ENCODE measurements at regions not wholly inside any gene's neighbourhood (a gene's known extent, or its start where the extent isn't known, plus 50 kb on each side); places are given as distances from the start of the nearest gene placed in this dataset.
A peak's percentile ranks its signal among the peaks of the same experiment; 100 is the strongest.

- Histone ChIP-seq H3K27me3 (no peaks in the 10 kb centered on the region), H3K9me3 (no peaks in the 10 kb centered on the region), H3K27ac (no peak overlapping the region), H3K36me3 (no peaks in the 10 kb centered on the region), H3K4me1 (no peaks in the 10 kb centered on the region), H3K4me3 (no peak overlapping the region)
- ATAC-seq (no peak), FAIRE-seq (no peak), DNase-seq (no peak)
- intact Hi-C loops (cut with DNase I), result loop anchor here in 1 of 3 donors (10.0 kb wide), 1 partner anchor 420 kb away; no protein-coding TSS in a partner anchor
- WGBS, 2 donors, result 72 to 76% methylated on average over 11 of the region's 11 CpGs
- TF ChIP-seq CTCF (IDR thresholded peaks at IDR 0.05), result no peak
Measured at GRCh38 chr2:237154884-237155851, 69.5 kb downstream of the COPS8 start.

DNA sequence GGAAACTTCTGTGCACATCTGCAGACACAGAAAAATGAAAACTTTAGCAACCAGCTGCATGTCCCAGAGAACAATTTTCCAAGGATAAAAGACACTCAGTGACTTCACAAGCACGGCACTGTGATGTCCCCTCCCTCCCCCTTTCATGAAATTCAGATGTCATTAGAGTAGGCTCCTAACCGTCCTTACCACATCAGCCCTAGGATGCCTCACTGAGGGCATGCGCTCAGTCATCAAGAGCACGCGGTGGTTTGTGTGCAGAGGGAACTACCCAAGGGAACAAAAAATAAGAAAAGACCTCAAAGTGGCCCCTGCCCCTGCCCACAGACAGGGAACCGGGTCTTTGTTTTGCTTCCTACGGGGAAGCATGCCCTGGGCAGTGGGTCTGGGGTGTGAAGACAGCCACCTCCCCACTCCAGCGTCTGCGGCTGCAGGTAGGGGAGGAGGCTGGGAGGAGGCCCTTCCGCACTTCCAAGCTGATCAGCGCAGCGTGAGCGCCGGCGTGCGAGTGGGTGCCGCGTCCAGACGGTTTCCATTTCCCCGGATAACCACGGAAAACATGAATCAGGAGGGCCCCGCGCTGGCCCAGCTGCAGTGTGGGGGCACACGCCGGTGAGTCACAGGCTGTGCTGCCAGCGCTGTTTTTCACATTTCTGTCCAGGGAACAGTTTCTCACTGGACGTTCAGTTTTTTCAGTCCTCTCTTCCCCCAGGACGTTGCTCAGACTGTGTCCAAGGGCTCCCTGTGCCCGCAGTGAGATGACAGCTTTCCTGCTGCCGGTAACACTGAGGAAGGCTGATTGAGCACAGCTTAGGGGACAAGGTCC is 70.6 kb downstream of the COPS8 start:
- H3K4me1 ChIP-seq, result no peaks in the 10 kb centered on the region
- H3K9me3 ChIP-seq, result no peaks in the 10 kb centered on the region
- FAIRE-seq, result no peak
- H3K4me3 ChIP-seq, result no peak overlapping the region
- H3K27me3 ChIP-seq, result no peaks in the 10 kb centered on the region
- no peaks in the 10 kb centered on the region for H3K36me3 ChIP-seq
- ATAC-seq, result peak in 3 of 4 donors; percentile 21 to 55 (median 52)
- H3K27ac ChIP-seq, result no peak overlapping the region
- TF ChIP-seq CTCF (IDR thresholded peaks at IDR 0.05), result no peak
- DNase-seq, result no peak
- intact Hi-C loops (cut with DNase I), result loop anchor here in 1 of 3 donors (10.0 kb wide), 1 partner anchor 419 kb away; no protein-coding TSS in a partner anchor
- WGBS, 2 donors, result 49 to 63% methylated on average over 30 of the region's 30 CpGs

GRCh38 chr2:237156857-237157779 is 71.4 kb downstream of the COPS8 start:
- Histone ChIP-seq H3K9me3 (no peaks in the 10 kb centered on the region), H3K27ac (no peak overlapping the region), H3K36me3 (no peaks in the 10 kb centered on the region), H3K4me3 (no peak overlapping the region), H3K4me1 (no peaks in the 10 kb centered on the region), H3K27me3 (no peaks in the 10 kb centered on the region)
- 76 to 77% methylated on average over 34 of the region's 34 CpGs for whole genome bisulfite sequencing, 2 donors
- intact Hi-C loops (cut with DNase I), result loop anchor here in 1 of 3 donors (10.0 kb wide), 1 partner anchor 418 kb away; no protein-coding TSS in a partner anchor
- no peak for ATAC-seq
- no peak for FAIRE-seq
- DNase-seq, result no peak
- no peak for TF ChIP-seq CTCF (IDR thresholded peaks at IDR 0.05)

DNA sequence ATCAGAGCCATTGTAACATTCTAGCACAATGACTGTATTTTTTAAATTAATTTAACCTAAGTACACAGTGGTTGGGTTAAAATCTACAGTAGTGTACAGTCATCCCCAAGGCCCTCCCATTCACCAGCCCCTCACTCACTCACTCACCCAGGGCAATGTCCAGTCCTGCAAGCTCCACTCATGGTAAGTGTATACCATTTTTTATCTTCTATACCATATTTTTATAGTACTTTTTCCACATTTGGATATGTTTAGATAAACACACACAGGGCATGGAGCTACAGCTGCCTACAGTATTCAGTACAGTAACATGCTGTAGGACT is 72.1 kb downstream of the COPS8 start:
- no peak for DNase-seq
- intact Hi-C loops (cut with DNase I), result loop anchor here in 1 of 3 donors (10.0 kb wide), 1 partner anchor 417 kb away; no protein-coding TSS in a partner anchor
- Histone ChIP-seq H3K4me1 (no peaks in the 10 kb centered on the region), H3K27ac (no peak overlapping the region), H3K9me3 (no peaks in the 10 kb centered on the region), H3K27me3 (no peaks in the 10 kb centered on the region), H3K4me3 (no peak overlapping the region), H3K36me3 (no peaks in the 10 kb centered on the region)
- TF ChIP-seq CTCF (IDR thresholded peaks at IDR 0.05), result no peak
- FAIRE-seq, result no peak
- no peak for ATAC-seq

All from pancreas (tissue), 10 donors.